ENCODE measurements at regions not wholly inside any gene's neighbourhood (a gene's known extent, or its start where the extent isn't known, plus 50 kb on each side); places are given as distances from the start of the nearest gene placed in this dataset.

DNA sequence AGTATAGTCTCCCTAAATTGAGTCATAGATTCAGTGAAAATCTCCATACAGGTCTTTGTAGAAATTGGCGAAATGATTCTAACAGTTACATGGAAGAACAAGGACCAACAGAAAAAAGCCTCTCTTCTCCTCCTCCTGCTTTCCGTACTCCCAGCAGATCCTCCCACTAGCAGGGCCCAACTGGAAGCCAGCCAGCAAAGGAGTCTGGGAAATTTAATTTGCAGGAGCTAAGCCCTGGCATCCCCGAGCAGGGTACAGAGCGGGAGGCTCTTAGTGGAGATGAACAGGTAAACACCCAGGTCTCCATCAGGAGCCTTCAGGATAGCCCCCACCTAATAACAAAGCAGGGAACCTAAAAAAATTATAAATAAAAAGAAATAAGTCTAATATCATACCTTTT lies 1473.8 kb downstream of the TBC1D22A start:
- no peak for DNase-seq

DNA sequence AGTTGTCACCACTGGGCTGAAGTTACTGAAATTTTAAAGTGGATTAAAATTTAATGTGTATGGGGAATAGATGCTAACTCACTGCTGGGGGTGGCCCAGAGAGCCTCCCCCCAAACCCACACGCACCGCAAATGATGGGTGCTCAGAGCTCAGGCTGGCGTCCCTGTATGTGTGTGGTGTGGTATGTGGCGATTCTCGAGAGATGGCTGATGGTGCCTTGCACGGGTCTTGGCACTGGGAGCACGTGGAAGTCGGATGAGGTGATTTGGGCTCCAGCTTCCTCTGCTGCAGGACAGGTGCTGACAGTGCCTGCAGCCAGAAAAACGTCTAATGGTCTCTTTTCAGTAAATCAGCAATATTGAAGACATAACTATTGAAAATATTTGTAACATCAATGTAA lies 1473.3 kb downstream of the TBC1D22A start:
- no peak for DNase-seq

DNA sequence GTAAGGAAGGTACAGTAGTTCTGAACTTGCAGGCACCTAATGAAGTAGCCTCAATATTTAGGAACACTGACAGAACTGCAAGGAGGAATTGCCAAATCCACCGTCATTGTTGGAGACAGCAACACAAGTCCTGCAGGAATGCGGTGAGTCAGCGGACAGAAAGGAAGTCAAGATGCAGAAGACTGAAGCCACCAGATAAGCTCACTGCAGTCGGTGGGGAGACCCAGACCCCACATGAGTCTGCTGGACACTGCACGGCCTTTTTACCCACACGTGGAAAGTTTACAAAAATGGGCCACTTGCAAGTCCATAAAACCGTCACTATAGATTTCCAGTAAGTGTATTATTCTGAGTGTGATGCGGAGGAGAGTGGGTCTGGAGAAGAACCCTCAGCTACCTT lies 1471.6 kb downstream of the TBC1D22A start:
- DNase-seq, result no peak

DNA sequence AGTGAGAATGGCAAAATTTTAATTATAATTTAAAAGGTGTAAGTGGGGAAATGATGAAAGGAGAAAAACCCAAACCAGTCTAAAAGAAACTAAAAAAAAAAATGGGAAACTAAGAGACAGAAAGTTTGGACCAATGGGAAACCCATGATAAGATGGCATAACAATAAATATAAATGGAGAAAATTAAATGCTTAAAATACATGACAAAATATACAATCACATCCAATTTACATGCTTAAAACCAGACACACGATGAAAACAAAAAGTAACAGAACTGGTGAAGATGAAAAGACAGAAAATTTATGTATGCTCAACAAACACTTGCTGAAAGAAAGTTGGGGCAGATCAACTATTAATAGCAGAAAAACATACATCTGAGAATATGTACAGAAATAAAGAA lies 1471.1 kb downstream of the TBC1D22A start:
- no peak for DNase-seq

DNA sequence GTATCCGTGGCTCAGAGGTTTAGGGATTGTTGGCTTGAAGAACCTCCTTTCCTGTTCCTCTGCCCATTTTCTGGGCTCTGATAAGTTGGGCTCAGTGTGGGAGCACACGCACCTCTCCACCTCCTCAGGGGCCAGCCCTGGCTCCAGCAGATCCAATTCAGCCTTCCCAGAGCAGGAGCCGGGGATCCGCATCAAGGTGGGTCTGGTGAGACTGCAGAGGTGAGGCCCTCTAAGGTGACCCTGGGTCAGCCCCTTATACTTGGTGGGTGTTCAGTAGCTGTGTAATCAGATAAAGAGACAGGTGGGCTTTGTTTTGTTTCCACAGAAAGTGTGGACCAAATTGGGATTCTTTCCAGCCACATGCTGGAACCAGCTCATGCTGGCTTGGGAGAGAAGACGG lies 1466.0 kb downstream of the TBC1D22A start:
- DNase-seq, result no peak

DNA sequence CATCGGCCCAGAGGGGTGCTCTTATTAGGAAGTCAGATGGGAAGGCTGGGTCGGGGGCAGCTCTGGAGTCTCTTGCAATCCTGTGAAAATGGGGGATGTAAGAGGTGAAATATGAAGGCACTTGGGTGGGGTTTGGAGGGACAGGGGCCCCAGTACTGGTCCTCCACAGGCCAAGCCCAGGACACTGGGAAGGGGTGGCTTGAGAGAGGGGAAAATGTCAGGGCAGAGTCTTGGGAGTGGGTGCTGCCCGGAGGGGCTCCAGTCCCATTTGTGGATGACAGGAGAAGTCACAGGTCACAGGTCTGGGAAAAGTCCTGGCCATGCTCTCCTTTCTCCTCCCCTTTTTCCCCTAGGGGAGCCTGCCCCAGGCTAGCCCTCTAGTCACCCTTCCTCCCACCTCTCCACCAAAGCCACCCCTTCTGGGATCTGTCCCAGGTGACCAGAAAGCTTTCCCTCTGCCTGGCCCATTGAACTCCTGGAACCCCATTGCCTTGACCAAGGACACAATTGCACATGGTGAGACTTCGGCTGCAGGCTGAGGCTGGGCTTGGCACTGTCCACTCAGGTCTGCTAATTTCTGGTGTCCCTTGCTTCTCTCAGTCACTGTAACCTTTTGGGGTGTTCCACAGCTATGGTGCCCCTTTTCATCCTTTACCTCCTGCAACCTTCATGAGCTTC lies 1465.0 kb downstream of the TBC1D22A start:
- no peak for DNase-seq

DNA sequence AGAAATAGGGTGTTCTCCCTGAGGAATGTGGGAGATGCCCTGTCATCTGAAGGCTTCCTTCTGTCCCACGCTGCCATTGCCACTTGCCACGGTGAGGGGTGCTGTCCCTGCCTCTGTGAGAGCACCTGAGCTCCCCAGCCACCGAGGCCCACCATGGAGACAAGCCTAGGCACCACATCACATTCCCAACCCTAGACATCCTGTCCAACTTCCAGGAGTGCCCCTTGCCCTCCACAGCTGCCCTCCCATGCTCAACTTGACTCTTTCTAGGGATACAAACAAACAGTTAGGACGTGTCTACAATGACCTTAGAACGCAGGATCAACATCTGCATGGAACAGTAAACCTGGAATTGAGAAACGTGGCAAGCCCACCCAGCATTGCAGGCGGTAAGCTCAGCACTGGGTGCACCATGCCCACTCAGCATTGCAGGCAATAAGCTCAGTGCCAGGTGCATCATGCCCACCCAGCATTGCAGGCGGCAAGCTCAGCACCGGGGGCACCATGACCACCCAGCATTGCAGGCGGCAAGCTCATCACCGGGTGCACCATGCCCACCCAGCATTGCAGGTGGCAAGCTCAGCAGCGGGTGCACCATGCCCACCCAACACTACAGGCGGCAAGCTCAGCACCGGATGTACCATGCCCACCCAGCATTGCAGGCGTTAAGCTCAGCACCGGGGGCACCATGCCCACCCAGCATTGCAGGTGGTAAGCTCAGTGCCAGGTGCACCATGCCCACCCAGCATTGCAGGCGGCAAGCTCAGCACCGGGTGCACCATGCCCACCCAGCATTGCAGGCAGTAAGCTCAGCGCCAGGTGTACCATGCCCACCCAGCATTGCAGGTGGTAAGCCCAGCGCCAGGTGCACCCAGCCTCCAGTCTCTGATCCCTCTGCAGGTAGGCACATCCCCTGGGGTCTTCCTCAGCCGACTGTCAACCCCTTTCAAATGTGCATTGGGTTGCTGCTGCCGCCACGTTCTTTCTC lies 1463.9 kb downstream of the TBC1D22A start:
- no peak for DNase-seq

DNA sequence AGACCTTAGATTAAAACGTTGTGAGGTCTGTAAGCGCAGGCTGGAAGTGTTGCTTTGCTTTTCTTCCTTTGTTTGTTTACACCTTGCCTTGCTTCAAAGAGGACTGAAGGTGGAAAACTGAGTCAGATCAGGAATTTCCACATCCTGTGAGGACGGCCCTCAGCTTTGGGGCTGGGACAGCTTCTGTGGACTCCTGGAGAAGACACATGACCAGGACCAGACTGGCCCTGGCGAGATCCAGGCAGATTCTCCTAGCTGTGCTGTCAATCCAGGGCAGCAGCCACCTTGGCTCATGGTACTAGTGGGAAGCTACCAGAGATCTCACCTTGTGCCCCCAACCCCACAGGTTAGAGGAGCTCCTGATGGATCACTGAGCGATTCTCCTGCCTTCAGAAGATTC lies 1461.9 kb downstream of the TBC1D22A start:
- no peak for DNase-seq

DNA sequence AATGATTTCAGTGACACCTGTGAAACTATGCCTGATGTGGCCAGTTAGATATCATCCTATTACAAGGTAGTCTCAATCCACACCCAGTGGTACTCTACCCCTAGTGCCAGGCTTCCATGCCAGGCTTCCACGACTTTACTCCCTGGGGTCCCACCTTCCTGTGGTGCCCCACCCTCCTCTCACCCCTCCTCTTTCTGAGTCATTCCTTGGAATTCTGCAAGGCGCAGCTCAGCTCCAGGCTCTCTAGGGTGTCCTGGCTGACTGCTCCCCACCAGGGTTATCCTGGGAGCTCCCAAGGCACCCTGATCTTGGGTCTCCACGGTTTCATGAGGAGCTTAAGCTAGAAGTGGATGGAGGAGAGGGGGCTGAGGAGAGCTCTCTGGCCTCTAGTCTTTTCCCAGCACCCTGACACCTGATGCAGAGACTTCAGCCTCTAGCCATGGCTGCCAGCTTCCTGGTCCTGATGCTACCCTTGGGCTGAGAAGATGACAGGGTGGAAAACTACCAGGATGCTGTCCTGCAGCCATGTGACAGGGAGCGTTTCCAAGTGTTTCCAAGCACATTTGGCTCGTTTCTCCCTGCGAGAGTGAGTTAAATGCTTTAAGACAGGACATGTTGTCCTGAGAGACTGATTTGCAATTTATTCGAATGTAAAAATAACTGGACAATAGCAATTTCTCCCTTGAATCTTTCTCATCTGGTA lies 1461.2 kb downstream of the TBC1D22A start:
- DNase-seq, result no peak

DNA sequence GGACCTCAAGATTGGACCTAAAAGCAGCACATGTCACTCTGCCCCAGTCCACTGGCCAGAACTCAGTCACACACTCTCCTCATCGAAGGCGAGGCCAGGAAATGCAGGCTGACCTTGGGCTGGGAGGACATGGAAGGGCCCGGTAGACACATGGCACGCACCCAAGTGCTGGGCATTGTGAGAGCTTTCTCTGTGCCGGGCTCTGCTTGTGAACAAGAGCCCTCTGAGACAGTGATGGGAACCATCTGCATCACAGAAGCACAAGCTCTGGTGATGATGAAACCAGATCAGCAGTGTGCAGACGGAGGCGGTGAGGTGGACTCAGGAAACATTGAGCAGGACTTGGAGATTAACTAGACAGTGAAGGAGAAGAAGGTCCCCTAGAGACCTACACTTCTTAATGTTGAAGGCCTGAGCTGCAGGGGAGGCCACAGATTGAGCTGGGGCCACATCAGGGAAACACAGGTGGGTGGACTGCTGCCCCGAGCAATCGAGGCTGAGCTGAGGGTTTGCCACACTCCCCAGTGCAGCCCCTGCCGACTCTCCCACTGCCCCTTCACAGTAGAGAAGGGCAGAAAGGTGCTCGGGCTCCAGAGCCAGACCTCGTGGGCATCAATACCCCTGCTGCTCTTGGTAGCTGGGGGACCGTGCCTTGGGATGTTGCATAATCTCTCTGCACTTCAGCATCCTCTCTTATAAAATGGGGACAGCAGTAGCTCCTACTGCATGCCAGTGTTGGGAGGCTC lies 1460.5 kb downstream of the TBC1D22A start:
- DNase-seq, result no peak

DNA sequence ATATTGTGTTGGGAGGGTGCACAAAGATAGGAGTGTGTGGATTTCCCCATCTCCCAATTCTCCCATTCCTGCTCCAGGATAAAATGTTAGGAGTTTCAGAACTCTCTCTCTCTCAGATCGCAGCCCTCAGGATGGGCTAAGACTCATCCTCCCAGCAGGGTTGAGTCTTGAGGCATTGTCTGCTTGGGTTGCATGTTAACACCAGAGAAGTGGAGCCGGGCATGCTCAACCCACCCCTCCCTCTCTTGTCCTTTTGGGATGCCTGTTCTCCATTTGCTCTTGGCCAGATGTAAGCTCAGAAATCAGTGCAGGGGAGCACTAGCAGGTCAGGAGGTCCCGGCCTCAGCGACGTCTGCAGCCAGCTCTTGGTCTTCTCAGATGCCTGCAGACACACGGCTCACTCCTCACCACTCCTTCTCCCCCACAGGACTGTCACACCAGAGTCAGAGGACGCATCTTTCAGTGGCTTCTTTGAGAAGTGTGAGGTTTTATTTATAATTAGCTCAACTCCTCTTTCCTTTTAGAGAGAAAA lies 1456.5 kb downstream of the TBC1D22A start:
- DNase-seq, result no peak

DNA sequence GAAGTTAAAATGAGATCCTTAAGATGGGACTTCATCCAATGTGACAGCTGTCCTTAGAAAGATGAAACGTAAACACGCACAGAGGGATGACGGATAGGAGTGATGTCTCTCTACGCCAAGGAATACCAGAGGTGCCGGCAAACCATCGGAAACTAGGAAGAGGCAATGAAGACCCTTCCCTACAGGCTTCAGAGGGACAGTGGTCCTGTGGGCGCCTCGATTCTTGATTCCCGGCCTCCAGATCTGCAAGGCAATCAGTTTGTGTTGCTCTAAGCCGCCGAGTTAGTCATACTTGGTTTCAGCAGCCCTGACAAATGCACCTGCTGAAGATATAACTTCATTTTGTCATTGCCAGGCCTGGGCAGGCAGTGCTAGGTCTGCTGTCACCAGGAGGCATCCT lies 1455.1 kb downstream of the TBC1D22A start:
- no peak for DNase-seq

DNA sequence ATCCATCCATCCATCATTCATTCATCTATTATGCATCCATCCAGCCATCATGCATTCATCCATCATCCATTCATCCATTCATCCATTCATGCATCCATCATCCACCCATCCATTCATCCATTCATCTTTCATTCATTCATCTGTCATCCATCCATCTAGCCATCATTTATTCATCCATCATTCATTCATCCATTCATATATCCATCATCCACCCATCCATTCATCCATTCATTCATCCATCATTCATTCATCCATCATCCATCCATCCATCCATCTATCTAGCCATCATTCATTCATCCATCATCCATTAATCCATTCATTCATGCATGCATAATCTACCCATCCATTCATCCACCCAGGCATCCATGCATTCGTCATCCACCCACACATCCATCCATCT lies 1450.3 kb downstream of the TBC1D22A start:
- DNase-seq, result no peak

DNA sequence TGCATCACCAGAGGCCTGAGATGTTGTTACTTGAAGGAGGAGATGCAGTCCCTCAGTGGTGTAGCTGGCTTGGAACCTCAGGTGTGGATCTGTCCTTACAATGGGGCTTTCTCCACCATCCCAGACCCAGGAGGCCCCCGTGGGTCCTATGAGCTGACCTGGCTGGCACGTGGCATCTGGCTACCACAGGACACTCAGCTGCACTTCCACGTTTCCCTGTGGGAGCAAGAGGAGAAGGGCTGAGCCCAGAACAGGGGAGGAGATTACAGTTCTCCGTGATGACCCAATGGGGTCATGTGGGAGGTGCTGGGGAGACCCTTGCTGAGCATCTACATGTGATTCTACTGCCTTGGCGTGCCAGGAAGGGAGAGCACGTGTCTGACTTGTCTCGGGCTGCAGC lies 1448.4 kb downstream of the TBC1D22A start:
- DNase-seq, result no peak

DNA sequence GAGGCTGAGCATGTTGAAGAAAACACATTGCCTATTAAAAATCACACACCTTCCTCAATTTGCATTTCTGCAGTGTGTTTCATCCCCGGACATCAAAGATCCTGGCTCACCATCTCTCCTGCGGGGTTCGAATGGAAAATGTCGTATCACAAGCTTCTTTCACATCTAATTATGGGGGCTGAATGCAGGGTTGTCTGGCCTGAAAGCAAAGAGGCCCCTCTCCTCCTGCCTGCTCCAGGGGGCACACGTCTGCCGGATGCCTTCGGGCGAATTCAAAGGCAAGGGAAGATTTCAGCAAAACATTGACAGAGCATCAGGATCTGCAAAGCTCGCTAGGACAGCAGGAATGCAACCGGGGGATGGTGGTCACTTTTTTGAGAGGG lies 1447.7 kb downstream of the TBC1D22A start:
- no peak for DNase-seq

DNA sequence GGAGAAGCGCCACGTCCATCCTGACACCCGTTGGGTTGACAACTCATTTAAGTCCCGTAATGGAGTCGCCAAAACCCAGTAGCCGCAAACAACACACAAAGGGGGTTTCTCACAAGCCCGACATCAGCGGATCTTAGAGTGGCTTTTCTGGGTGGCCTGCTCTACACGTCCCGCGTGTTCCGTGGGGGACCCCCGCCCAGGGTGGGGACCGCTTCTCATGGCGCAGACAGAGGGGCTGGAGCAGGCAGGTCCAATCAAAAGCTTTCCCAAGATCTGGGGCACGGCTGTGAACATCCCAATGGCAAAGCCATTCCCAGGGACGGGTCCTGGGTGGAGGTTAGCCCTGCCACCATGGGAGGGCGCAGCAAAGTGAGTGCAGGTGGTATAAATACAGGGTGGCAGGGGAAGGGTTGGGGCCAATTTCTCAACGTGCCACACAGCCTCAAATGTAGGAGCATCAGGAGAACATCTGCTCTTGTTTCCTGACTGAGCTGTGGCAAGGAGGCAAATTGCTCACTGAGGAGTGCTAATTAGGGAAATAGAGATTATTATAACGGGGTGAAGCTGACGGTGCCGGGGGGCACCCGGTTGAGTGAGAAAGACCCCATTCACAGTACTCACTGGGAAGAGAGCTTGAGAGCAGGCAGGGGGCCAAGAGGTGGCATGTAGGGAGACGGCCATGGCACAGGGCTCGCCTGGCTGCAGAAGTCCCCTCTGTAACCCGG lies 1447.2 kb downstream of the TBC1D22A start:
- DNase-seq, result no peak

DNA sequence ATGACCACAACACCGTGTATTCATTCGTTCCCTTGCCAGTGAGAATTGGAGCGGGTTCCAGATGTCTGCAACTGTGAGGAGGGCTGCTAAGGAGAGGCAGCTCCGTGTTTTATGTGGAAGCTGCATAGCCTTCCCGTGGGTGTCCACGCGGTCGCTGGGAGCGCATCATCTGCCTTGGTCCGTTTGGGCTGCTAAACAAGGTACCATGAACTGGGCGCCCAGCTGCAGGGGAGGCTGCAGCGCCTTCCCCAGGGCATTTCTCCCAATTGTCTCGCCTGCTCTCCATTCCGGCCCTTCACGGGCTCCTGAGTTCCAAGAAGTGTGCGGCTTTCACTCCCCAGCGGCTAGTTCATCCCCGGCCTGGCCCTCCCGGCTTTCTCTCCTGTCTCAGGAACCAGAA lies 1446.4 kb downstream of the TBC1D22A start:
- DNase-seq, result no peak

DNA sequence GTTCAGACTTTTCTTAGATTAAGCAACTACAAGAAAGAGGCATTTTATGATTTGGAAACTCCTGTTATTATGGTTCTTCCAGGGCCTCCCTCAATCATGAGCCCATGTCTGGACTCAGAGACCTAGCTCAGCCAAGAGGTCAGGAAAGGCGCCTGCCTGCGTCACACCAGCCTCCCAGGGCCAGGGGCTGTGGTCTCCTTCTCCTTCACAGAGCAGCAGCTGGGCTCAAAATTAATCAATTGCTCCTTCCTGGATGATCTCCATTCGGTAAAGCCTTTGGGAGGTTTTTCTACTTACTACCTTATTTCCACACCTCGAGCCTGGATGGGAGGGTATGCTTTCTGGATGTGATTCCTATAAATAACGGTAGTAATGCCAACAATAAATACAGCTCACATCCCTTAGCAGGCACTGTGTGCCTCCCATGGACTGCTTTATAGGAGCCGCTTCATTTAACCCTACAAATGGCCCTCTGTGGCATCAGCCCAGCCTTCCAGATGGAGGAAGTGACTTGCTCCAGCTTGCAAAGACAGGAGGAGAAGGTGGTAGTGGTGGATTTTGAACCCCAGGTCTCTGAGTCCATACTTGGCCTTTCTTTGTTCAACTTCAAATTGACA lies 1445.6 kb downstream of the TBC1D22A start:
- DNase-seq, result no peak

DNA sequence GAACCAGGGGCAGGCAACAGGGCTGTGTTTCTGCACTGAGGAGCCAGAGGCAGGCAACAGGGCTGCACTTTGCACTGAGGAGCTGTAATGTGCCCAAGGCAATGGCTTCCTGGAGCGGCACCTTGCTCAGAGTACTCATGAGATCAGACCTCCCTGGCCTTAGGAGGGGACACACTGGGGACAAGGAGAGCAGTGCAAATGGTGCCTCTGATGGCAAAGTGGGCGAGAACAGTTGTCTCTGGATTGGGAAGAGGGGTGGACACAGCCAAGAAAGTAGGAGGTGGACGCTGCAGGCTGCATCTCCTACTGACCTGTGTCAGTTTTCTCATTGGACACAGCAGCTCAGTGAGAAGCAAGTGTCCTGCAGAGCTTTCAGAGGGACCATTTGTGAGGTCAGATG lies 1443.3 kb downstream of the TBC1D22A start:
- DNase-seq, result no peak

DNA sequence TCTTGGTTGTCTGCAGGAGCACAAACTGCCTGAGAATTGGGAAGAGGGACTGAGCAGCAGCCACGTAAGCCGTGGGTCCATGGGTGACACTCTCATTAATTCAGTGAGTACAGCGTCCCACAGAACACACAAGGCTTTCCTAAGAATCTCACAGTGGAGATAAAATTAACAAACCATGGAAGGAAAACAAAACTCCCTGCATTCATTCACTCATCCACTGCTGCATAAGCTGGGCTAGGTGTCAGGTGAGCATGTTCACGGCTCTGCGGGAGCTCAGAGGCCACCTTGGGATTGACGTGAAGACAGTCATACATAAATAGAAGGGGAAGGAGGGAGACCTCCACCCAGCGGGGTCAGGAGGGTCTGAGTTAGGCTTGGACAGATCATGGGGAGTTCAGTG lies 1442.7 kb downstream of the TBC1D22A start:
- no peak for DNase-seq

DNA sequence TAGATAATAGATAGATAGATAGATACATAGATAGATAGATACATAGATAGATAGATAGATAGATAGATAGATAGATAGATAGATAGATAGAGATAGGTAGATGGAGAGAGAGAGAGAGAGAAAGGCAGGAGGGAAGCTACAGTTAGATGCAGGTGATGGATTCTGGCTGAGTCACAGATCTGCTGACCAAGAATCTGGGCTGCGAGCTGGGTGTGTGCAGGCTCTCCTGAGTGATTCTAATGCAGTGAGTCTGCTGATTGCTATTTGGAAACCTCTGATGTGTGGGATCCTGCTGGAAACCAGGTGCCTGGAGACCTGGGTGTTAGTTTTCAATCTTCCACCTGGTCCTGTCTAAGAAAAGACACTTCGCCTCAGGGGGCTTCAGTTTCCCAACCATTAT lies 1441.8 kb downstream of the TBC1D22A start:
- DNase-seq, result no peak

DNA sequence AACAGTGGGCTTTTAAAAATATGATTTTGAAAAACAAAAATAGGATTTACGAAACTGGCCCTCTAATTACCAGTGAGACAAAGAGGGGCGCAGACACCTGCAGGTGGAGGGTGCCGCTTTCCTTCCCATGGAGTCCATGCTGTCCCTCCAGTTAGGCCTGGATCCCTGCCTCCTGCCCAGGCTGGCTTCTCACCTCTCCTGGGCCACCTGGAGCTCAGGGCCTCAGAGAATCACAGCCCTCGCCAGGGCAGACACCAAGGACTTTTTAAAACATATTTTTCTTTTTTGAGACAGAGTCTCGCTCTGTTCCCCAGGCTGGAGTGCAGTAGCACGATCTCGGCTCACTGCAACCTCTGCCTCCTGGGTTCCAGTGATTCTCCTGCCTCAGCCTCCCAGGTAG lies 1437.2 kb downstream of the TBC1D22A start:
- DNase-seq, result no peak

All from activated T-cell treated with anti-CD3 and anti-CD28 coated beads, Interleukin-2, amount 50 U/mL, for 48 hours (primary cell).